ENCODE measurements at regions not wholly inside any gene's neighbourhood (a gene's known extent, or its start where the extent isn't known, plus 50 kb on each side); places are given as distances from the start of the nearest gene placed in this dataset.
"Not testable (repeated sequence)": the region's sequence is repeated elsewhere in the genome, so short reads cannot be mapped to it uniquely, and the experiment has no call there.

DNA sequence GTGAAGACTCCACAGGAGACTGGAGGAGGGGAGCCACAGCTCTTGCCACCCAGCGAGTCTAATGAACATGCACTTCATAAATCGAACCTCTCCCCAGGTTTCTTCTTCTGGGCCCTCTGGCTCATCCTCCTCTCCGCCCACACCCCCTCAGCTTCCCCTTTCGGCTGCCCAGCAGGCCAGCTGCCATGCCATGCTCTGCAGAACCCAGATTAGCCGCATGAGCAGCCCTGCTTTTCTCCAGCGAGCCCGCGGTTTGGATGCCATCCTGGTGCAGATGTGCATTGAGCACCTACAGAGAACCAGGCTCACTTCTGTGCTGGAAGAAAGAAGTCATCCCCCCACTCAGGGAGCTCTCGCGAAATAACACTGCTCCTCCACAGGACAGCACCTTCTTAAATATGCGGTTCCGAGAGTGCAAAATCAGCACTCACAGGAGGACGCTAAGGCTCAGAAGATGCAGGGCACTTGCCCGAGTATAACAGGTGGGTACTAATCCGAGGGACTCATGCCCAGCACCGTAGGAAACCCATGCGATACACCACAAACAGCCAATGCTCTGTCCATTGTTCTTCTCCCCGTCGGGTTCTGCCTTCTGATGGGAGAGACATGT lies 143.0 kb upstream of the THBS2 start:
- Histone ChIP-seq H3K4me3 (no peak overlapping the region), H3K9me3 (no peaks in the 10 kb centered on the region), H3K27ac (no peak overlapping the region), H3K27me3 (no peaks in the 10 kb centered on the region), H3K4me1 (no peaks in the 10 kb centered on the region), H3K36me3 (replicated peaks in 1 of 2; ENCODE audit: insufficient read depth in 1 of 2, low read depth in 2 of 2) (no peaks in the 10 kb centered on the region)
- no peak for DNase-seq
- 77 to 78% methylated on average over 19 of the region's 19 CpGs for WGBS, 2 donors
- intact Hi-C loops (cut with DNase I): no loop called here
- TF ChIP-seq POLR2A (IDR thresholded peaks at IDR 0.05): no peak
- TF ChIP-seq, protein P1, sequence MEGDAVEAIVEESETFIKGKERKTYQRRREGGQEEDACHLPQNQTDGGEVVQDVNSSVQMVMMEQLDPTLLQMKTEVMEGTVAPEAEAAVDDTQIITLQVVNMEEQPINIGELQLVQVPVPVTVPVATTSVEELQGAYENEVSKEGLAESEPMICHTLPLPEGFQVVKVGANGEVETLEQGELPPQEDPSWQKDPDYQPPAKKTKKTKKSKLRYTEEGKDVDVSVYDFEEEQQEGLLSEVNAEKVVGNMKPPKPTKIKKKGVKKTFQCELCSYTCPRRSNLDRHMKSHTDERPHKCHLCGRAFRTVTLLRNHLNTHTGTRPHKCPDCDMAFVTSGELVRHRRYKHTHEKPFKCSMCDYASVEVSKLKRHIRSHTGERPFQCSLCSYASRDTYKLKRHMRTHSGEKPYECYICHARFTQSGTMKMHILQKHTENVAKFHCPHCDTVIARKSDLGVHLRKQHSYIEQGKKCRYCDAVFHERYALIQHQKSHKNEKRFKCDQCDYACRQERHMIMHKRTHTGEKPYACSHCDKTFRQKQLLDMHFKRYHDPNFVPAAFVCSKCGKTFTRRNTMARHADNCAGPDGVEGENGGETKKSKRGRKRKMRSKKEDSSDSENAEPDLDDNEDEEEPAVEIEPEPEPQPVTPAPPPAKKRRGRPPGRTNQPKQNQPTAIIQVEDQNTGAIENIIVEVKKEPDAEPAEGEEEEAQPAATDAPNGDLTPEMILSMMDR (IDR thresholded peaks at IDR 0.05): no peak
- ATAC-seq: no peak

DNA sequence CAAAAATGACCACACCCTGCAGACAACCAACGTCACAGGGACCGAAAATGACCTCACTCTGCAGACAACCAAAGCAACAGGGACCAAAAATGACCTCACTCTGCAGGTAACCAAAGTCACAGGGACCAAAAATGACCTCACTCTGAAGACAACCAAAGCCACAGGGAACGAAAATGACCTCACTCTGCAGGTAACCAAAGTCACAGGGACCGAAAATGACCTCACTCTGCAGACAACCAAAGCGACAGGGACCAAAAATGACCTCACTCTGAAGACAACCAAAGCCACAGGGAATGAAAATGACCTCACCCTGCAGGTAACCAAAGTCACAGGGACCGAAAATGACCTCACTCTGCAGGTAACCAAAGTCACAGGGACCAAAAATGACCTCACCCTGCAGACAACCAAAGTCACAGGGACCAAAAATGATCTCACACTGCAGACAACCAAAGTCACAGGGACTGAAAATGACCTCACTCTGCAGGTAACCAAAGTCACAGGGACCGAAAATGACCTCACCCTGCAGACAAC lies 142.4 kb upstream of the THBS2 start:
- H3K4me1 ChIP-seq; H3K27ac ChIP-seq; H3K27me3 ChIP-seq; H3K9me3 ChIP-seq; DNase-seq; H3K4me3 ChIP-seq; ATAC-seq; H3K36me3 ChIP-seq (replicated peaks in 1 of 2; ENCODE audit: insufficient read depth in 1 of 2, low read depth in 2 of 2); intact Hi-C loops (cut with DNase I): not testable (repeated sequence)
- WGBS, 2 donors: 43 to 56% methylated on average over 7 of the region's 7 CpGs

DNA sequence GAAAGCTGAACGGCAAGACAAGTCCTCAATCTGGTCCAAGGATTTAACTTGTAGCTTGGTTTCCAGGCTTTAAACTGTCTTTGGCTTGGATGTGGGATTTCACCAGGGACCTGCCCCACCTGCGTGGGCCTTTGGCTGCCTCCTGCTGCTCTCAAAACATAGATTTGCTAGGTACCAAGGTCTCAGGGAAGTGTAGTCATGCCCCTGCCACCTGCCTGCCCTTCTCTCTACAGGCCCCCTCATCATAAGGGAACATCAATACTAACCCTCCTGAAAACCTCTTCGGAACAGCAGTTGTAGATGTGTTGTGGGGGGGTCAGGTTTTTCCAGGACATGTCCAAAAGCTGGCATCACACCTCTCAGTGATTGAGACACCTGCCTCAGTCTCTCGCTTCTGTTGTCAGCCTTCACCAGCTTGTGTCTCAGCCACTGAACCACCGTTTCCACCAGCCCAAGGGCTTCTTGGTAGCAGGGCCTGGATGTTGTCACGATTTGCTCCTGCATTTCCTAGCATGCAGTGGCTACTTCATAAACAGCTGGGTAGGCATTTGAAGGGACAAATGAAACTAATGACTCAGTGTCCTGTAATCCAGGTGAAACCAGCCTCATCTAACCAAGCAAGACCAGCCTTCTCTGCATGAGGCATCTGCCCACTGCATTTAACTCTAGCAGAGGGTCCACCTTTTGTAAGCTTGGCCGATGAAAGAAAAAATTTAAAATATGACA lies 141.6 kb upstream of the THBS2 start:
- intact Hi-C loops (cut with DNase I): no loop called here
- Histone ChIP-seq H3K9me3 (no peaks in the 10 kb centered on the region), H3K36me3 (replicated peaks in 1 of 2; ENCODE audit: insufficient read depth in 1 of 2, low read depth in 2 of 2) (no peaks in the 10 kb centered on the region), H3K27me3 (no peaks in the 10 kb centered on the region), H3K4me1 (no peaks in the 10 kb centered on the region), H3K4me3 (no peak overlapping the region), H3K27ac (no peak overlapping the region)
- no peak for ATAC-seq
- no peak for DNase-seq
- 66 to 70% methylated on average over 6 to 7 of the region's 7 CpGs for WGBS, 2 donors
- TF ChIP-seq, protein P1 (IDR thresholded peaks at IDR 0.05): no peak
- no peak for TF ChIP-seq POLR2A (IDR thresholded peaks at IDR 0.05)

DNA sequence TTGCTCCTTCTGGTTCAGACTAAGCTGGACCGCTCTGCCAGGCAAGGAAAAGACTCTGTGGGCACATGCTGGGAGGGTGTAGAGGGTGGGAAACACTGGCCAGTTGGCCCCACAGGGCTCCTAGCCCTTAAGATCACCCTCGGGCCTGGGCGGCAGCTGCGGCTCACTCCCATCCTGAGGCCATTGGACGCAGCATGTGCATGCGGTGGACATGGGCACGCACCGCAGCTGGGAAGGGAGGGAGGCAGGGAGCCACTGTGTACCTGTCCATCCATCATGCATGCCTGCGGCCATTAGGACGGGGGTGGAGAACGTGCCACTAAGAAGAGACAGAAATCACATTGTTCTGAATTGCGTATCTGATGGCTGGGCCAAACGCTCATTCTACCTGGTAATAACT lies 140.1 kb upstream of the THBS2 start:
- Histone ChIP-seq H3K36me3 (replicated peaks in 1 of 2; ENCODE audit: insufficient read depth in 1 of 2, low read depth in 2 of 2) (no peaks in the 10 kb centered on the region), H3K9me3 (no peaks in the 10 kb centered on the region), H3K4me3 (no peak overlapping the region), H3K27me3 (no peaks in the 10 kb centered on the region), H3K27ac (no peak overlapping the region), H3K4me1 (no peaks in the 10 kb centered on the region)
- intact Hi-C loops (cut with DNase I): no loop called here
- ATAC-seq (no peak), DNase-seq (no peak)
- 73 to 84% methylated on average over 12 to 13 of the region's 13 CpGs for WGBS, 2 donors
- TF ChIP-seq, protein P1 (IDR thresholded peaks at IDR 0.05): no peak
- TF ChIP-seq POLR2A (IDR thresholded peaks at IDR 0.05): no peak

DNA sequence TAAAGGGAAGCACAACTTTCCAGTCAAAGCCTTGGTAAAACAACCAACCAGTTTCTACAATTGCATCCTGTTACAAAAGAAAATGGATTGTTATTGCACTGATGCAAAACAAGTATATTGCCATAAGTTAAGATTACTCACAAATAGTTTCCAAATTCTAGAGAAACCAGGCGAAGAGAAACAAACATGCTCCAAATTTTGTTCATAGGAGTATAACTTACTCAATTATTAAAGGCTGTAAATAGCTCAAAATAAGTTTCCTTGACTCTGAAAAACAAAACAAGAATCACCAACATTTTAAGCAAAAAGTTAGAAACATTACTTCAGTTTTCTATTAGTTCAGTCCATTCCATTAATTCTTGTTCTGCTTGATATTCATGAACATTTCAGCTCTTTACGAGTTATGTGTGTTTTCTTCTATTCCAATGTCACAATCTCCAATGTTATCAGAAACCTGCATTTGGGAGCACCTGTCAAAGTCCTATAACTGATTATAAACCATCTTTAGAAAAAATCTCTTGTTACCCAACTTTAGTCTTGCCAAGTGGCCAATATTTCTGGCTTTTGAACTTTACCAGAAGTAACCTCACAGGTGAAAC lies 137.9 kb upstream of the THBS2 start:
- intact Hi-C loops (cut with DNase I): no loop called here
- no peaks in the 10 kb centered on the region for H3K27me3 ChIP-seq
- no peaks in the 10 kb centered on the region for H3K36me3 ChIP-seq (replicated peaks in 1 of 2; ENCODE audit: insufficient read depth in 1 of 2, low read depth in 2 of 2)
- WGBS, 2 donors: 66% methylated on average over 2 of the region's 2 CpGs
- H3K9me3 ChIP-seq: no peaks in the 10 kb centered on the region
- H3K4me3 ChIP-seq: no peak overlapping the region
- DNase-seq: no peak
- no peak overlapping the region for H3K27ac ChIP-seq
- H3K4me1 ChIP-seq: no peaks in the 10 kb centered on the region
- no peak for ATAC-seq
- no peak for TF ChIP-seq POLR2A (IDR thresholded peaks at IDR 0.05)
- TF ChIP-seq, protein P1 (IDR thresholded peaks at IDR 0.05): no peak
